PC-3 (cell line): ENCODE measurements at regions not wholly inside any gene's neighbourhood (a gene's known extent, or its start where the extent isn't known, plus 50 kb on each side); places are given as distances from the start of the nearest gene placed in this dataset.

Source experiments
- ATAC-seq: fragments of 200-7000 bp; cut with Tn5 transposase; 2 replicates; pipeline ENCODE4 v1.9.1; 2020; ENCODE audit warnings: mild to moderate bottlenecking, moderate library complexity
- BruUV-seq: library from RNA; stranded (reverse); fragments of 400-500 nt; replicated peaks from 2 replicates; lab custom pipeline; 2021; lab: Mats Ljungman, UMichigan
- CTCF ChIA-PET: fragments of 300-600 bp; sonication (Branson Sonifier 250); formaldehyde crosslinking; loops from one replicate; lab custom pipeline; 2022; ENCODE audit warnings: antibody characterized with exemption; lab: Charles Lee
- POLR2A ChIA-PET: fragments of 300-600 bp; sonication (Branson Sonifier 250); formaldehyde crosslinking; loops from one replicate; lab custom pipeline; 2022; ENCODE audit warnings: antibody characterized with exemption; ENCODE audit not compliant: unreplicated experiment; lab: Charles Lee
- DNase-seq: peaks from one replicate; pipeline ENCODE4 v3.0.0-alpha.2; 2015
- H2AFZ ChIP-seq: fragments of 300-600 bp; sonication (generic); 2 replicates; pipeline ENCODE4 v1.6.0; 2016; ENCODE audit warnings: antibody characterized with exemption, low read length
- H3F3A ChIP-seq: fragments of 300-600 bp; sonication (generic); one replicate; pipeline ENCODE4 v1.6.0; 2017; ENCODE audit warnings: antibody characterized with exemption, low read length, control low read depth, mild to moderate bottlenecking; ENCODE audit not compliant: unreplicated experiment
- H3K27ac ChIP-seq: fragments of 300-600 bp; sonication (generic); 2 replicates; pipeline ENCODE4 v1.5.1; 2016; ENCODE audit warnings: mild to moderate bottlenecking, low read length
- H3K27me3 ChIP-seq: fragments of 300-600 bp; sonication (generic); 2 replicates; pipeline ENCODE4 v1.6.1; 2016; ENCODE audit warnings: low read length, mixed read lengths
- H3K36me3 ChIP-seq: fragments of 300-600 bp; sonication (generic); 2 replicates; pipeline ENCODE4 v1.6.1; 2016; ENCODE audit warnings: low read depth, mixed run types, low read length, mixed read lengths
- H3K4me1 ChIP-seq: fragments of 300-600 bp; sonication (generic); 2 replicates; pipeline ENCODE4 v1.5.1; 2016; ENCODE audit warnings: low read length; ENCODE audit not compliant: insufficient read depth
- H3K4me2 ChIP-seq: fragments of 300-600 bp; sonication (generic); 2 replicates; pipeline ENCODE4 v1.6.0; 2016; ENCODE audit warnings: low read length
- H3K4me3 ChIP-seq: fragments of 300-600 bp; sonication (generic); 2 replicates; pipeline ENCODE4 v1.5.1; 2016; ENCODE audit warnings: mild to moderate bottlenecking, low read length, mixed read lengths
- H3K79me2 ChIP-seq: fragments of 300-600 bp; sonication (generic); 2 replicates; pipeline ENCODE4 v1.6.1; 2017; ENCODE audit warnings: low read length, mixed read lengths
- H3K9ac ChIP-seq: fragments of 300-600 bp; sonication (generic); 2 replicates; pipeline ENCODE4 v1.6.0; 2016; ENCODE audit warnings: mild to moderate bottlenecking, low read length
- H3K9me2 ChIP-seq: fragments of 300-600 bp; sonication (generic); replicated peaks from 2 replicates; pipeline ENCODE4 v1.6.1; 2016; ENCODE audit warnings: mixed run types, low read length, mixed read lengths
- H3K9me3 ChIP-seq: fragments of 300-600 bp; sonication (generic); 2 replicates; pipeline ENCODE4 v1.6.1; 2016; ENCODE audit warnings: low read length, mixed read lengths
- H4K20me1 ChIP-seq: fragments of 300-600 bp; sonication (generic); 2 replicates; pipeline ENCODE4 v1.6.1; 2016; ENCODE audit warnings: low read length, mixed read lengths
- EZH2 ChIP-seq: fragments of 300-600 bp; sonication (generic); IDR thresholded peaks from one replicate; pipeline ENCODE4 v1.6.1; 2017; ENCODE audit warnings: antibody characterized with exemption, mild to moderate bottlenecking, low read length; ENCODE audit not compliant: unreplicated experiment
- EZH2phosphoT487 ChIP-seq: fragments of 300-600 bp; sonication (generic); IDR thresholded peaks from 2 replicates; pipeline ENCODE4 v1.6.1; 2018; ENCODE audit warnings: mild to moderate bottlenecking, antibody characterized with exemption, low read length, borderline replicate concordance
- intact Hi-C: fragments of 100-400 bp; cut with micrococcal nuclease; formaldehyde crosslinking; loops from 2 replicates; pipeline ENCODE4 v1.9.0; 2023
- TF ChIP-seq, protein P1 (sequence below): fragments of 300-600 bp; sonication (generic); conservative IDR thresholded peaks from 2 replicates; pipeline ENCODE4 v1.5.1; 2017; ENCODE audit warnings: antibody characterized with exemption, low read depth, mild to moderate bottlenecking, low read length

DNA sequence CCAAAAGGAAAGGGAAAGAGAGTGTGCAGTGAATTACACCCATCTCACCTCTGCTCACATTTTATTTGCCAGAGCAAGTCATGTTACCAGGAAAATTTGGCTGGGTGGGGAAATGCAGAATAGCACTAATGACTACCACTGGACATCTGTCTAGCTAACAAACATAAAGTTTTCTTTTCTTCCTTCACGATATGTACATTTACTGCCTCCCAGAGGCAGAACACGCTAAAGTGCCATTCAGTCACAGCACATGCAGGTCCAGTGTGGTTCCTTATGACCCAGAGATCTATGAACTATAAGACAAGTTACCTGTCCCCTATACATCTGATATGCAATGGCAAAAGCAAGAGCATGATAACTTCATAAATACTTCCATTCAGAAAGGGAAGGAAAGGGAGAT lies 194.1 kb downstream of the OGFRL1 start:
- ChIA-PET CTCF (no interaction called here), POLR2A (no interaction called here)
- Histone ChIP-seq H3K9me3 (no peaks in the 10 kb centered on the region), H3K36me3 (no peaks in the 10 kb centered on the region), H3K4me3 (no peak overlapping the region), H3K4me2 (no peak overlapping the region), H4K20me1 (no peaks in the 10 kb centered on the region), H3K9me2 (no peaks in the 10 kb centered on the region), H3K79me2 (no peaks in the 10 kb centered on the region), H2AFZ (no peak overlapping the region), H3K4me1 (peaks cover 22% of the 10 kb centered on the region), H3F3A (peaks cover 3% of the 10 kb centered on the region), H3K9ac (no peak overlapping the region), H3K27me3 (no peaks in the 10 kb centered on the region), H3K27ac (no peak overlapping the region)
- TF ChIP-seq, protein P1, sequence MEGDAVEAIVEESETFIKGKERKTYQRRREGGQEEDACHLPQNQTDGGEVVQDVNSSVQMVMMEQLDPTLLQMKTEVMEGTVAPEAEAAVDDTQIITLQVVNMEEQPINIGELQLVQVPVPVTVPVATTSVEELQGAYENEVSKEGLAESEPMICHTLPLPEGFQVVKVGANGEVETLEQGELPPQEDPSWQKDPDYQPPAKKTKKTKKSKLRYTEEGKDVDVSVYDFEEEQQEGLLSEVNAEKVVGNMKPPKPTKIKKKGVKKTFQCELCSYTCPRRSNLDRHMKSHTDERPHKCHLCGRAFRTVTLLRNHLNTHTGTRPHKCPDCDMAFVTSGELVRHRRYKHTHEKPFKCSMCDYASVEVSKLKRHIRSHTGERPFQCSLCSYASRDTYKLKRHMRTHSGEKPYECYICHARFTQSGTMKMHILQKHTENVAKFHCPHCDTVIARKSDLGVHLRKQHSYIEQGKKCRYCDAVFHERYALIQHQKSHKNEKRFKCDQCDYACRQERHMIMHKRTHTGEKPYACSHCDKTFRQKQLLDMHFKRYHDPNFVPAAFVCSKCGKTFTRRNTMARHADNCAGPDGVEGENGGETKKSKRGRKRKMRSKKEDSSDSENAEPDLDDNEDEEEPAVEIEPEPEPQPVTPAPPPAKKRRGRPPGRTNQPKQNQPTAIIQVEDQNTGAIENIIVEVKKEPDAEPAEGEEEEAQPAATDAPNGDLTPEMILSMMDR, result peak; percentile 47
- no peak for TF ChIP-seq EZH2phosphoT487
- DNase-seq (peak; percentile 36), ATAC-seq (no peak)
- intact Hi-C loops, result no loop called here
- no TSS peak for BruUV-seq

- H3K9me3 ChIP-seq, result no peaks in the 10 kb centered on the region
- TF ChIP-seq EZH2phosphoT487, result no peak
- TF ChIP-seq EZH2, result no peak
- H3K4me1 ChIP-seq, result peaks cover 14% of the 10 kb centered on the region
- DNase-seq (no peak), ATAC-seq (no peak)
- no peaks in the 10 kb centered on the region for H3K79me2 ChIP-seq
- H3K27me3 ChIP-seq, result no peaks in the 10 kb centered on the region
- H2AFZ ChIP-seq, result no peak overlapping the region
- no peak overlapping the region for H3K27ac ChIP-seq
- no peak overlapping the region for H3K9ac ChIP-seq
- no TSS peak for BruUV-seq
- CTCF ChIA-PET, result no interaction called here
- H4K20me1 ChIP-seq, result no peaks in the 10 kb centered on the region
- H3K36me3 ChIP-seq, result no peaks in the 10 kb centered on the region
- no peak overlapping the region for H3K4me2 ChIP-seq
- intact Hi-C loops, result no loop called here
- H3K4me3 ChIP-seq, result no peak overlapping the region
- no peaks in the 10 kb centered on the region for H3K9me2 ChIP-seq
- POLR2A ChIA-PET, result no interaction called here
- no peaks in the 10 kb centered on the region for H3F3A ChIP-seq
Observed at GRCh38 chr6:71486461-71486860, 197.8 kb downstream of the OGFRL1 start.

DNA sequence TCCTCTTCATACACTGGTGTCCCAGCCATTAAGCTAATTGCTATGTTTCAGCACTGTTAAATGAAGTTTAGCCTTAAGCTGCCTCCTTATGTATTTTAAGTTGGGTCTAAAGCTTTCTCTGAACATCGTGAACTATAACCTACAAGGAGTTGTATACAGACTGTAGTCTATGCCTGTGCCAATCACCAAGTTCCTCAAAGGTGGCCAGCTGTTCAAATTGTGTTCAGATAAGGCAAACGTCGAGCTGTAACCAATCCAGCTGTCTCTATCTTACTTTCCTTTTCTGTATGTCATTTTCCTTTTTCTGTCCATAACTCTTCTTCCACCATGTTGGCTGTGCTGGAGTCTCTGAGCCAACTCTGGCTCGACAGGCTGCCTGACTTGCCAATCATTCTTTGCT lies 199.6 kb downstream of the OGFRL1 start:
- H3K9me3 ChIP-seq, result no peaks in the 10 kb centered on the region
- no peak overlapping the region for H3K4me3 ChIP-seq
- H3K9me2 ChIP-seq, result no peaks in the 10 kb centered on the region
- no peaks in the 10 kb centered on the region for H3K36me3 ChIP-seq
- DNase-seq (no peak), ATAC-seq (no peak)
- peaks cover 14% of the 10 kb centered on the region for H3K4me1 ChIP-seq
- no TSS peak for BruUV-seq
- intact Hi-C loops, result no loop called here
- H3F3A ChIP-seq, result no peaks in the 10 kb centered on the region
- CTCF ChIA-PET, result no interaction called here
- TF ChIP-seq, protein P1, result no peak
- TF ChIP-seq EZH2phosphoT487, result no peak
- TF ChIP-seq EZH2, result no peak
- no peaks in the 10 kb centered on the region for H4K20me1 ChIP-seq
- no peak overlapping the region for H3K4me2 ChIP-seq
- no peaks in the 10 kb centered on the region for H3K79me2 ChIP-seq
- H3K9ac ChIP-seq, result no peak overlapping the region
- H3K27ac ChIP-seq, result no peak overlapping the region
- no peak overlapping the region for H2AFZ ChIP-seq
- POLR2A ChIA-PET, result no interaction called here
- no peaks in the 10 kb centered on the region for H3K27me3 ChIP-seq
